Neural cell (in vitro differentiated cells): ENCODE measurements at regions not wholly inside any gene's neighbourhood (a gene's known extent, or its start where the extent isn't known, plus 50 kb on each side); places are given as distances from the start of the nearest gene placed in this dataset.

Experiments
- EZH2 ChIP-seq: fragments of 200-600, 300-800 bp; shearing (Covaris generic), sonication (generic); IDR thresholded peaks from 2 replicates; pipeline ENCODE4 v1.6.1; 2014; ENCODE audit warnings: antibody characterized with exemption, low read length, borderline replicate concordance, mild to moderate bottlenecking; ENCODE audit not compliant: insufficient read depth, poor library complexity, severe bottlenecking
- MXI1 ChIP-seq: fragments of 450-650 bp; conservative IDR thresholded peaks from 2 replicates; pipeline ENCODE4 v1.6.1; 2014; ENCODE audit warnings: antibody characterized with exemption, mild to moderate bottlenecking; ENCODE audit not compliant: poor library complexity, severe bottlenecking
- POLR2AphosphoS5 ChIP-seq: IDR thresholded peaks from 2 replicates; pipeline ENCODE4 v1.6.1; 2012
- TAF1 ChIP-seq: IDR thresholded peaks from 2 replicates; pipeline ENCODE4 v1.6.1; 2012; ENCODE audit warnings: low read depth
- TF ChIP-seq, protein P1 (sequence below): fragments of 450-650 bp; IDR thresholded peaks from 2 replicates; pipeline ENCODE4 v1.5.1; 2014; ENCODE audit warnings: antibody characterized with exemption, mild to moderate bottlenecking, moderate library complexity; ENCODE audit not compliant: poor library complexity, severe bottlenecking

DNA sequence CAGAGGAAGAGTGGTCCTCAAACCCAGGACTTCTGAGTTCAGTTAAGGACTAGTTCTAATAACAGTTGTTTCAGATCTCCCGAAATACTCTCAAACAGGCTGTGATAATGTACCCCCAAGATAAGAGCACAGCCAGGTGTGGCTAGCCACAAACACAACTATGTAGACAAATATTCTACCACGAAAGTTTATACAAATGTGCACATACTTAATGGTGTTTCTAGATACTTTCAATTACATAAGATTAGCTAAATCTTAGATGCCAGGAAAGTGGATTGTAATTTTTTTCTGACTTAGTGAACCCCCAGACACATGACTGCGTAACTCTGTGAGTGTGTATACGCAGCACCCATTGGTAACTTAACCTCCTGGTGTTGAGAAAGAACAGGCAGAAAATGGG lies 270.0 kb downstream of the USP25 start:
- TF ChIP-seq POLR2AphosphoS5 (no peak), MXI1 (no peak), EZH2 (no peak), TAF1 (no peak)
- TF ChIP-seq, protein P1, sequence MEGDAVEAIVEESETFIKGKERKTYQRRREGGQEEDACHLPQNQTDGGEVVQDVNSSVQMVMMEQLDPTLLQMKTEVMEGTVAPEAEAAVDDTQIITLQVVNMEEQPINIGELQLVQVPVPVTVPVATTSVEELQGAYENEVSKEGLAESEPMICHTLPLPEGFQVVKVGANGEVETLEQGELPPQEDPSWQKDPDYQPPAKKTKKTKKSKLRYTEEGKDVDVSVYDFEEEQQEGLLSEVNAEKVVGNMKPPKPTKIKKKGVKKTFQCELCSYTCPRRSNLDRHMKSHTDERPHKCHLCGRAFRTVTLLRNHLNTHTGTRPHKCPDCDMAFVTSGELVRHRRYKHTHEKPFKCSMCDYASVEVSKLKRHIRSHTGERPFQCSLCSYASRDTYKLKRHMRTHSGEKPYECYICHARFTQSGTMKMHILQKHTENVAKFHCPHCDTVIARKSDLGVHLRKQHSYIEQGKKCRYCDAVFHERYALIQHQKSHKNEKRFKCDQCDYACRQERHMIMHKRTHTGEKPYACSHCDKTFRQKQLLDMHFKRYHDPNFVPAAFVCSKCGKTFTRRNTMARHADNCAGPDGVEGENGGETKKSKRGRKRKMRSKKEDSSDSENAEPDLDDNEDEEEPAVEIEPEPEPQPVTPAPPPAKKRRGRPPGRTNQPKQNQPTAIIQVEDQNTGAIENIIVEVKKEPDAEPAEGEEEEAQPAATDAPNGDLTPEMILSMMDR: no peak
